GM23248 (cell line): ENCODE measurements at regions not wholly inside any gene's neighbourhood (a gene's known extent, or its start where the extent isn't known, plus 50 kb on each side); places are given as distances from the start of the nearest gene placed in this dataset.

Source experiments
- EZH2 ChIP-seq: fragments of 200-600 bp; sonication (generic); IDR thresholded peaks from 2 replicates; pipeline ENCODE4 v1.6.1; 2018; ENCODE audit warnings: antibody characterized with exemption, mild to moderate bottlenecking; ENCODE audit not compliant: insufficient read depth, poor library complexity, severe bottlenecking
- EZH2phosphoT487 ChIP-seq: fragments of 200-600 bp; sonication (generic); IDR thresholded peaks from 2 replicates; pipeline ENCODE4 v1.6.1; 2018; ENCODE audit warnings: antibody characterized with exemption, moderate library complexity, mild to moderate bottlenecking, low read depth; ENCODE audit not compliant: insufficient read depth

DNA sequence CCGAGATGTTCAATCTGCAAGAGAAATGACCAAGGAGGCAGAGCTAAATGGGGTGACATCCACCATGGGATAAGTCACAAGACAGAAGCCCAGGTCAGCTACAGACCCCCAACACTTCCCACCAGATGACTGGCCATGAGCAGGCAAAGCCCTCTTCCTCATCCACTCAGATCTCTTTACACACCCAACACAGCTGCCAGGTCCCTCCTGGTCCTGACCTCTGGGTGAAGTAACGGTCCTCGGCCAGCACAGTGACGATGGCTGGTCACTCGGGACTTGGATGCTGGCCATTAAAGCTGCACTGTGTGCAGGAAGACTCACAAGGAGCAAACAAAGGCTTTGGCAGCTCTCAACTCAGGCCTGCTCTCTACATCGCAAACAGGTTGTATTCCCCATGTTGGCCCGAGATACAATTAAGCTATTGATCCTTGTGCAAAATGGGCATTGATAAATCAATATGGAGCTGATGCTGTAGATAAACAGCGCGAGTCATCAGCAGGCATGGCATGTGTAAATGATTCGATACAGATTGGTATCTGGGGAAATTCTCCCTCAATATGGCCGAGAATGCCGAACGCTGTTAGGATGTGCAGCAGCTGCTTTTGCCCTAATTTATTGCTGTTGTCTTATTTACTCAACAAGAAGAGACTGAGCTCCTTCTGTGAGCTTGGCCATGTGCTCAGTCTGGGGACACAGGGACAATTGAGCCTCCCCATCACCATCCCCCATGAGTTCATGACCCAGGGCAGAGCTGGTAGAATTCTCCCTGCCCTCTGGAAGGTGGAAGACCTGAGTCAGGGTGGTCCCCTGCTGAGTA lies 98.7 kb downstream of the C5orf15 start:
- TF ChIP-seq EZH2: no peak
- TF ChIP-seq EZH2phosphoT487: no peak
